ENCODE measurements at regions not wholly inside any gene's neighbourhood (a gene's known extent, or its start where the extent isn't known, plus 50 kb on each side); places are given as distances from the start of the nearest gene placed in this dataset.

DNA sequence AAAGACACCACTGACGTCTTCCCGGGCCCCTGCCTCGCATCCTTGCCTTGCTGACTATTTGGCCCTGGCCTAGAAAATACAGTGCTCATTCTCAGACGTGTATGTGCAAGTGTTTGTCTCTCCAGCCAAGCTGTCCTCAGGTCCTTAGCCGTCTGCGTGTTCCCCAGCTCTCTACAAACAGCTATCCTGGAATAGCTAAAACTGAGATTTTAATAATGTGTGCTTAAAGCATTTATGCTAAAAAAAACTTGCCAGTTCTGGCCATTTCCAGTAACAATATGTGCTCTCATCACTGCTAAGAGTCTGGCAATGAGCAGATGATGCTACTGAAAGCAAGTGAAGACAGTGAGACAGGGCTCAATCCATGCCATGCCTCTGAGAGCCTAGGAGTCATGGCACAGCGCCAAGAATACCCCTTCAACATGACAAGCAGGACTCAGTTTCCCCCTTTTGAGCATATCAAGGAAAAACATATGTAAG lies 55.7 kb downstream of the IRF2BP2 start:
- DNase-seq: no peak

DNA sequence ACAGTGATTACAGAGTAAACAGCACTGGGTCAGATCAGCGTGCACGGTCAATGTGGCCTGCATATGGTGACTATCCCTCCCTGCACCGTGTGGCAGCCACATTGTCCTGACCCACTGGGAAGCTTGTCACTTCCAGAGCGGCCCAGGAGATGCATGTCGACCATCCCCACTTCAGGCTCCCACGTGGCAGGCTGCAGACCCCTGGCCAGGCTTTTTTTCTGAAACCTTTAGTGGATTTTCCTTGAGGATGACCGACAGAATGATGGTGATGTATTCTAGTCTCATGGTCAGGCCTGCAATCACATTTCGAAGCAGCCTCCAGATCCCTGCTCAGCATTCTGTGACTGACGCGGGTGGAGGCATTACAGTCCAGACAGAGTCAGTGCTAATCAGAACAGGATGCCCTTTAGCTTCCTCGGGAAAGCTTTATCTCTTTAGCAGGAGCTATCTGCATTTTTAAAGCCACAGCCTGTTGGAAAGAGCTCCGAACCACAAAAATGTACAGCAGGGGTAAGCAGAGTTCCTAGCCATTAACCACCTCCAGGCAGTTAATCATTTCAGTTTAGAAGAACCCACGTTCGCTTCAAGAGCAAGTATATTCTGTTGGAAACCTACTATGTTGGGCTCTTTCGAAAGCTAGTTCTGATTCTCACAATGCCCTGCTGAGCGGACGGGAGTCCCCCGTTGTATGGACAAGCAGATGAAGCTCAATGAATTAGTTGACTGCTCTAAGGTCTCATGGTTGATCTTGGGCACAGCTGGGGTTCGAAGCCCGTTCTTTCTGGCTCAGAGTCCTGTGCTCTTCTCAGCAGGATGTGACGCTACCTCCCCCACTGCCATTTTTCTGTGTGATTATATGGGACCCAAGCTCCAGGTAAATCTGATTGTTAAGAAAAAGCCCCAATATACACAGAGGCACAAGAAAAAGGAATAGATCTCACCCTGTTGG lies 56.5 kb downstream of the IRF2BP2 start:
- DNase-seq: no peak

DNA sequence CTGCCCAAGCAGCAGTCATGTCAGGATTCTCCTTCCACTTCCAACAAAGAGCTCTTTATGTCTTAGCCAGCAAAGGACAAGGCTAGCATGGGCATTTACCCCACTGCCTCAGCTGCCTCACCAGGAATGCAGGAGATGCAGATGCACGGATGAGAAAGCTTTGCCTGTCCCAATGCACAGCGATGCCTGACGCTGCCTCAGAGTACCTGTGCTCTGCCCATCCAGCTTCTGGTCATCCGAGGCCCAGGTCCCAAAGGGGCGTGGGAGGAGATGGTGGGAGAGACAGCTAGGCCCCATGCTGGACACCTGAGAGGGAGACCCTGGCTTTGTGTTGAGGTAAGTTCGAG lies 59.0 kb downstream of the IRF2BP2 start:
- DNase-seq: no peak

DNA sequence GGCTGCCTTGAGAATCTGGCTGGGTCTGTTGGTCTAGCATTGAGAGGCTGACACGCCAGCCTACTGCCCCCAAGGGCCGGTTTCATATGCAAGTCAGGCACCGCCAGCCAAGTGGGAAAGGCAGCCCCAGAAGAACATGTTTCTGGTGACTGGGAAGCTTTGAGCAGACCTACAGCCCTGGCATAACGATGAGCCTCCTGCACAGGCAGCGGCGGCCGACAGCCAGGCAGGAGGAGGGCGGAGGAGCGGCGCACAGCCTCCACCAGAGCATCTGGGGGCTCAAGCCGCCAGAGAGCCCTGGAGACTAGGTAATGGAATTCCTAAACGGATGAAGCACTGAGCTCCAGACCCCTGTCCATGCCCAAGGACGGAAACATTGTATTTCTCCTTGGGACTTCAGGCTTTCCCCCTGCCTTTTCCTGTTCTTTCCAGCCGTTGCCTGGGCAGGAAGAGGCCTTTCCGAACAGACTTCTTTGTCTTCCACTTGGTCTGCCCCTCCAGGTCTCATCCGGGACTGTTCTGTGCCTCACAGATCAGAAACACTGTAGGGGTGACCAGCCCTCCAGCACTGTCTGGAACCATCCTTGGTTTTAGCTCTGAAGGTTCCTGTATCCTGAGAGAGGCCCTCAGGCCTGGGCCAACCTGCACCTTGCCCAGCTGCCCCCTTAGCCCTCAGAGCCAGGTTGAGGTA lies 59.5 kb downstream of the IRF2BP2 start:
- no peak for DNase-seq

DNA sequence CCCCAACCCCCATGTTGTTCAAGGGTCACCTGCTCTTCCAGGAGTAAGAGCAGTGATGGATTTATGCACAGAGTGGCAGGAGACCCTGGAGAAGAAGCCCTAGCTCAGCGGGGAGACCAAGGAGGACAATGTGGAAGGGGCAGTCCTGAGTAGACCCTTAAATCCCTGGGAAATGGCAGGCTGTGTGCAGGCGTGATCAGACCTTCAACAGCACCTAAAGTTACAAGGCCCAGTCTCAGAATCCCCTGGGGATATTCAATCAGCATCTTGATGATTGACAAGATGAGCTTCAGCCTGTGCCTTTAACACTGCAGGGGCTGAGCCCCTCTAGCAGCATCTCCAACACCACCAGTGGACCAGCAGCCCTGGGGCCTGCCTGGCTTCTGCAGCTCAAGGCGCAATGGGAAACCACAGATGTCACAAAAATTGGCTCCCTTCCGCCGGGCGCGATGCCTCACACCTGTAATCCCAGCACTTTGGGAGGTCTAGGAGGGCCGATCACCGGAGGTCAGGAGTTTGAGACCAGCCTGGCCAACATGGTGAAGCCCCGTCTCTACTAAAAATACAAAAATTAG lies 60.4 kb downstream of the IRF2BP2 start:
- DNase-seq: no peak

DNA sequence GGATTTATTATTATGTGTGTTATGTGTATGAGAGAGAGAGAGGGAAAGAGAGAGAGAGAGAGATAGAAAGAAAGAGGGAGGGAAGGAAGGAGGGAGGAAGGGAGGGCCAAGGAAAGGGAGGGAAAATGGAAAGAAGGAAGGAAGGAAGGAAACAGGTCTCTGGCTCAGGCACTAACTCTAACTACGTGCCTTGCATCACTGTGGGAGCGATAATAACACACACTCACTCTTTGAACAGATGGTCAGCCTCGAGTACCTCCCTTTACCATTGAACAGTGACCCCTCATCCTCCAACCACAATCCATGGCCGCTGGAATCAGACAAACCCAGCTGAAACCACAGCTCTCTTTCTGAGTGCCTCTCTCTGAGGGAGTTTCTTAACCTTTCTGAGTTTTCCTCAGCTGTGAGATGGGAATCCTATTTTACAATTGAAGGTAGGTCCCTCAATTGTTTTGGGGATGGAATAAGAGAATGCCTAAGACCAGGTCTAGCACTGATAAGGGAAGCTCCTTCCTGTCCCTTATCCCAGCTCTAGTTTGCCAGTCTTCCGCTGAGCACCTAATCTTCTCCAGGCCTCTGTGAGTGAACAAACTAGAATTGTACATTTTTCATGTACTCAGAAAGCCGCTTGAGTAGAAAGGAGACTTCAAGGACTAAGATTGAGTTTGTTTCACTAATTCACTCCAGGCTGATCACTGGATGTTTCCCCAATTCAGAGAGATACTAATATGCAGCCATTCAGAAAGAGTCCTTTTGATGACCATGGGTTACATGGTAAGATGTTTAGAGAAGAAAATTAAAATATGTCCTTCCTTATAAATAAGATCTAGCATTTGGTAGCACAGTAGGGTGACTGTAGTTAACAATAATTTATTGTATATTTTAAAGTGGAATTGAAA lies 62.8 kb downstream of the IRF2BP2 start:
- DNase-seq: no peak

DNA sequence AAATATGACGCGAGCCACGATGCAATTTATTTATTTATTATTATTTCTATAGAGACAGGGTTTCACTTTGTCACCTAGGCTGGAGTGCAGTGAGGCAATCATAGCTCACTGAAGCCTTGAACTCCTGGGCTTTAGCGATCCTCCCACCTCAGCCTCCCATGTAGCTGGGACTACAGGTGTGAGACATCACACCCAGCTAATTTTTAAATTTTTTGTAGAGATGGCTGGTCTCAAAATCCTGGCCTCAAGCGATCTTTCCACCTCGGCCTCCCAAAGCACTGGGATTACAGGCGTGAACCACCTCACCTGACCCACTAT lies 63.6 kb downstream of the IRF2BP2 start:
- no peak for DNase-seq

DNA sequence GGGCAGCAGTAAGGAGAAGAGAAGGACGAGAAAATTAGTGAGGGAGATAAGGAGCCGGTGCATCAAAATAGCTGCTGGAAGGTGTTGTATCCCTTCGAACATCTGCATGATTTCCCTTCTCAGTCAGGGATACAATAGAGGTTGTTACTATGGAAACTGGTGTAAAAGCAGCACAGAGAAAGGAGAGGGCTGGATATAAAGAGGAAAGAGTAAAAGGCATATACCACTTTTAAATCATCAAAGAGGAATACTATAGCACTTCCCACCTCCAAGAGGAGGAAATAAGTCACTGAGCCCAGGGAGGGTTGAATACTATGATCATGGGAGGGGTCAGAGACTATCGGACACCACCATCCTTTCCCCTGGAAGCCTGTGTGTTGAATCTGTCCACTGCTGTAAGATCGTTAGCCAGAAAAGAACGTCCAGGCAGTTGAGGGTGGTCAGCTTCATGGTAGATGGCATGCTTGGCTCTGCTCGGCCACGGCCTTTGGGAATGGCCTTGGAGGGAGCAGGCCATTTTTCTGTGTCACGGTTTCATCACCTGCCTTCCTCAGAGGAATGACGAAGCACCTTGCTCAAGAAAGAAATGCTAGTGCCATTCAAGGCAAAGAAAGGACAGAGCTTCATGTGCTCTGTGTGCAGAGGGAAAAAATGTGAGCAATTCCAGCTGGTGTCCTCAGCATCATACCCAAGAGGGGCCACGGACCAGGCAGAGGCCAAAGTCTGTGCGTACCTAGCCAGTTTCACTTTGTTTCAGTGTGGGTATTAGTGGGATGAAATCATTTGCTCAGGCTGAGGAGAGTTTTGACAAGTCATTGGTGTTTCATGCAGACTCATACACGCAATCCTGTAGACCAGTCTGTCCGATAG lies 64.2 kb downstream of the IRF2BP2 start:
- DNase-seq: no peak

DNA sequence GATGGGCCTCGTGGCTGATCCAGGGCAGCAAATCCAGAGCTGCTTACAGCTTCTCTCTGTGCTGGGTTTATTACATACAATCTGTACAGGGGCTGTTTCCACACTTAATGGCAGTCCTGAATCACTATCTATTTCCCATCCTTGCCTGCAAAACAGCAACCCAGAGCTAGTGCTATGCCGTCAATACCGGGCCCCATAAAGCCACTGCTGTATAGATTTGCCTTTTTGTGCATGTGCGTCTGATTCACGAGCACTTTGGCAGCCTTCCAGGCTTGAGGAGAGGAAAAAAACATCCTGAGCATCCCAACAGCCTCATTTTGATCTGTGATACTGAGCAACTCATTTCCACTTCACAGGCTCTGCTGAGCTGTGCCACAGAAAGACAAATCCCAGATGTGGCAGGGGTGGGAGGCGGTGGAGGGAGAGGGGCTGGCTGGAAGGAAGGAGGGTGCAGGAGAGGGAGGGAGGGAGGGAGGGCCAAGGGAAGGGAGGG lies 65.2 kb upstream of the TARBP1 start:
- DNase-seq: no peak

DNA sequence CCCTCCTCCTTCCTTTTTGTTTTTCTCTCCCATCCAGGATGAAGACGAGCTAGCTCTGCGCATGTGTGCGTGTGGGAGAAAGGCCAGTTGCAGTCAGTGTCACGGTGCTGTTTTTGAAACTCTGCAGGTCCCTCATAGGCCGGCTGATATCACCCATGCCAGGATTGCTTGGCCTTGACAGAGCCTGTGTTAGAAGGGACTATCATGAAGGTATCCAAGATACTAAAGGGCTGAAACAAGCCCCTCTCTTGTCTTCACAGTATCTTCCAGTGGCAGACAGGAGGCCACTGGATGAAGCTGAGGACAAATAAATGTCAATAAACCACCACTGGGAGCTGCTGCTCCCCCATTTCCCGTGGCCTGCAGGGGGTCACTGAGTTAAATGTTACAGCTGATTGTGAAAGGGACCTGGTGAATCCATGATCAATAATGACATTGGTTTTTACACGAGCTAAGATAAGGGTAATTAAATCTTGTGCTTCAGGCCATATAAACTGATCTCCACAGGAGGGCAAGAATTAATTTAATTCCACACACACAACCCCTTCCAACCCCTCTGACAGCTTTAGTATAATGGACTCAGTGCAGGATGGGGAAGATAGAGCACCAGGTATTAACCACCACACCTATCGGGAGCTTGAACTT lies 64.6 kb upstream of the TARBP1 start:
- no peak for DNase-seq

DNA sequence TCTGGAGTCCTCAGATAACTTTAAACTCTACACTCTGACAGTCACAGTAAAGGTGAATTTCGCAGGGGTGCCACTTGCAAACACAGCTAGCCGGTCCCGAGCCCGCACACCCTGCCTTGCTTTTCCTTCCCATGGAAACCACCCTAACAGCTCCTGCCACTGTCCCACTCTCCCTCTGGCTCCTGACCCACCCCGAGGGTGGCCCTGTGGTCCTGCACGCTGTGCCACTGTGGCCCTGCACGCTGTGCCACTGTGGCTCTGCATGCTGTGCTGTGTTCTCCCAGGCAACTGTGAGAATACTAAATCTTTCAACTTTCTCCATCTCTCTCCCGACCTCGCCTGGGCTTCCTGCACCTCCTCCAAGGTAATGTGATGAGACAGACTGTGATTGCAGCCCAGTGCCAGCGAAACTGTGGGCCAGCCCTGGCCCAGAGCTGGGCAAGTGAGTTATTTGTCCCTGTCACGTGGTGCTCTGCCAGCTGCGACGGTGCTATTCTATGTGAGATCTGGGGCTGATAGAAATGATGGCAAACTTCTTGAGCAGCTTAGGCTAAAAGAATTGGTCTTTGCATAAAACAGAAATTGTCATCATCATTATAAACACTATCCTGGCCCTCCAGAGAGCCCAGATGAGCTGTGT lies 63.4 kb upstream of the TARBP1 start:
- DNase-seq: no peak

DNA sequence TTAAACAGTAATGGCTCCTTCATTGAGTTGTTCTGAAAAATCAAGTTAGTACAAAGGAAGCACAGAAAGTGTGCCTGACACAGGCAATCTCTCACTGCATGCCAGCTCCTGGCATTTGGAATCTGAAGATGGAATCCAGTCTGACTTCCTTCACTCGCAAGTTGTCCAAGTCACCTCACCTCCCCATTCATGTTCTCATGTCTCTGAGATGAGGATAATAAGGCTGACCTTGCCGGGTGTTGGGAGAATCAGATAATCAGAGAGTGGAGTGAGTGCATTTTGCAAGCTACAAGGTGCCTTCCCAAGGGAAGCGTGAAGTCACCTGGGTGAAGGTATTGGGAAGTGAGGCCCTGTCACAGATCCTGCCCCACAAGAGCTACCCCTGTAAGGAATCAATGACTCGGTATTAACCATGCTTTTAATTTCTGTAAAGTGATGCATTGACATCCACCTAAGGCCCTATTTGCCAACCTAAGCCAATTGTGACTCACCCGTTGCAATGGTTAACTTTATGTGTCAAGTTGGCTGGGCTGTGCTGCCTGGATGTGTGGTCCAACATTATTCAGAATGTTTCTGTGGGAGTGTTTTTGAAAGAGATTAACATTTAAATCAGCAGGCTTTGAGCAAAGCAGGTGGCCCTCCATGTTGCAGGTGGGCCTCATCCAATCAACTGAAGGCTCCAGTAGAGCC lies 62.5 kb upstream of the TARBP1 start:
- DNase-seq: no peak

DNA sequence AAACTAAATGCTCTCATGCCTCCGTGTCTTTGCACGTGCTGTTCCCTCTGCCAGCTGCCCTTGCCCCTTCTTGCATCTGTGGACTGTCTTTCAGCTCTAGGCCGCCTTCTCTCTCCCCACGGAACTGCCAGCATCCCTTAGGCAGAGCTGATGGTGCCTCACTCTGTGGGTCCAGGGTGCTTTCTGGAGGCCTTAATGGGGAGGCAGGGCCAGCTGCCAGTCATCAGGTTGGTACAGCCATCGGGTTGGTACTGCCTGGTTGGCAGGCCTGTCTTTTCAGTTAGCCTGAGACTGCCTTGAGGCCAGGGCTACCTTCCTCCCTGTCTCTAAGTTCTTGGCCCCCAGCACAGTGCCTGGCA lies 61.4 kb upstream of the TARBP1 start:
- DNase-seq: no peak

DNA sequence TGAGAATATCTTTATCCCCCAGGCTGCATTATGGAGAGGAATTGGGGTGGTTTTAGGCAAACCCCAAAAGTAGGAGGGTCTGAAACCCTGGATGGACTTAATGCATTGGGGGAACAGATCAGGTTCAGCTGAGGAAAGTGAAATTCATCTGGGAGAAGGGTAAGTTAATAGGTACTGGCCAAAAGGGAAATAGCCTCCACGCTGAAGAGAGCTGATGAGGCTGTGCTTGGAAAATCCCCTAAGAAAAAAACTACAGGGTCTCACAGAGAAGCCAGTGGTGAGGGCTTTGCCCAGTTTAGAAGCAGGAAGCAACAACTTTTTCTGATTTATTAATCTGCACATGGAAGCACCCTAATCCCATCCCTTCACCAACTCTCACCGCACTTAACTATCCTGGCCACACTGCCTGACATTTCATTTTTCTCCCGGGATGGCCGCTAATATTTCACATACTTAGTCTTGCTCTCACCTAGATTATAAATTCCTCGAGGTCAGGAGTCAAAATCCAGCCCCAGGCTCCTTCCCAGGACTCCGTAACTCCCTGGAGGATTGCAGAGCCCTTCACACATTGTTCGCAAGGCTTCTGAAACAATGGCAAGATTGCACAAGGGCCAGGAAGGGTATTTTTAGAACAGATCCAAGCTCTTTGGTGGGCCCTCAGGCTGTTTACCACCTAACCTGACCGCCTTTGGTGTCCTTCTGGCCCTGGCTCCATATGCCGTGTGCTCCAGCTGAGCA lies 60.9 kb upstream of the TARBP1 start:
- DNase-seq: no peak

DNA sequence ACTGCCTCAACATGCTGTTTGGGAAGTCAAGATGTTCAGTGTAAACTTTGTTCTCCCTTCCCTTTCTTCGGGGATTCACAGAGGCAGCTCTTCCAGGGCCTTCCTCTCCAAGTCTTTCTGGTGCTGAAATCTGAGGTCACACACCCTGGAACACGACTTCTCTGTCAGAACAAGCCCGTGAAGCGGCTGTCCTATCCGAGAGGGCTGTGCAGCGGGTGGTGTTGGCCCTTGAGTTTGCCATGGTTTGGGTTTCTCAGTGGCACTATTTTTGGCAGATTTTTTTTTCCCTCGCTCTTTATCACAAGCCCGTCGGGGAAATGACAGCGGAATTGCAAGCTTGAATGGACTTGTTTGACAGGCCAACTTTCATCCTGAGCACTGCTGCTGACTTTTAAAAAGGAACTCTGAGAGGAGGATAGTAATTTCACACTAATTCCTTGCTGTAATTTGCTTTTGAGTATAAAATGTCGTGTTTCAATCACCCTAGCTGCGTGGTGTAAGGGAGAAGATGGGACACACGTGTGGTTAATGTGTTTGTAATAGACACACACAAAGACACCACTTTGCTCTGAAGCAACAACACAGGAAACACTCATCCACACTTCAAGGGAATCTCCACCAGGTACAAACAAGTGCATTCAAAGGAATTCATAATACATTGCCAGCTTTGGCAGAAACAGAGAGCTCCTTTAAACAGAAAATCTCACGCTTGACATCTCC lies 60.1 kb upstream of the TARBP1 start:
- DNase-seq: no peak

DNA sequence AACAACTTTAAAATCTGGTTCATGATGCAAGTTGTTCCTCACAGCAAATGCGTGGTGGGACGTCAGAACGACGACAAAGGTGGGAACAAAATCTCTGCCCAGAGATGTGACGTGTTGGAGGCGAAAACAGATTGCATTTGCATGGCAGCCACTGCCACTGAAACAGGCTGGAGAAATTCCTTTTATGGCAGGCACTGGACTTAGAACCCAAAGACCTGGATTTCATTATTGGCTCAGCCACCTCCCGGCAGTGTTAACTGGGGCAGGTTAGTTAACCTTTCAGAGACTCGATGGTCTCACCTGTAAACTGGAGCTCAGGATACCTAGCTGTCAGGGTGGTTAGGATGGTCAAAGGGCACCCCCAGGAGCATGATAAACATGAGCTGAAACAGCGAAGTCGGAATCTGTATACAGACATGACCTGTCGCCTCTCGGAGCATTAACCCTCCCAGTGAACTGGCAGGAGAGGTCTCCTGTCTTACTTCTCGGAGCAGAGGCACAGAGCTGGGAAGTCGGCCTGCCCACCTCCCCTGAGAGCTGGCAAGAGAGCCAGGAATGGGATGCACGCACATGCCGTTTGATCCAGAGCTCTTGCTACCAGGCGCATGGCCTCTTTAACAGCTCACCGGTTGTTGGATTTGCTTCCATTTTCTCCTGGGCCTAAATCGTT lies 59.2 kb upstream of the TARBP1 start:
- no peak for DNase-seq

DNA sequence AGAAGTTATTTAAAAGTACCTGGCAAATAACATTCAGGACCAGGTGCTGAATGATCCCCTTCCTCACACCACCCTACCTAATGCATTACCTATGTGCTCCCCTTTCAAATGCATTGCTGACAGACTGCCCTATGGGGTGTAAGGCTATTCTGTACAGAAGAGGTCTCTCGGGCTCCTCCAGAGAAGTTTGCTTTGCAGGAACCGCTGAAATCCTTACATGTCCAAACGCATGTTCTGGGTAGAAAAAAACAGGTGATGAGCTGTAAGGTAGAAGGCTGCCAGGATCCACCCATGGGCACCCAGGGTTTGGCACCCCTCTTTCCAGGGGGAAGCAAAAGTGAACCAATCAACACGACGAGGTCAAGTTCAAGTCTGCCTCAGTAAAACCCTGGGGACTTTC lies 58.3 kb upstream of the TARBP1 start:
- DNase-seq: no peak

DNA sequence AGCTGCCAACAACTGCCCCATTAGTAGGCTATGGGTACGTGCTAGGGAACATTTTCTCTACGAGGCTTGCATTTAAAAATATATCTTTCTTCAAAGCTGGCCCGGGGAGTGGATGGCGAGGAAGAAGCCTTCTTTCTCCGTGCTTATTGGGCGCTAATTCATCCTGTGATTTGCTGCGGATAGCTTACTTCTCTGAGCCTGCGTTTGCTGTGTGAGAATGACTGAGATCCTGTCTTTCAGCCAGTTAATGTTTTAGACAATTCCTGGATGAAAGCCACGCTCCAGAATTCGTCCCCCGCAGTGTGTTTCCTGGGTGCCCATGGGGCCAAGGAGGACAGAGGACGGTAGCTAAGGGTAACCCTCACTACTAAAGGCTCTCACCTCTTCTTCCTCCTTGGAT lies 57.8 kb upstream of the TARBP1 start:
- no peak for DNase-seq

Measured in GDM1 (cell line).